Epithelial cell of prostate (primary cell): ENCODE measurements at regions not wholly inside any gene's neighbourhood (a gene's known extent, or its start where the extent isn't known, plus 50 kb on each side); places are given as distances from the start of the nearest gene placed in this dataset.
"Not testable (repeated sequence)": the region's sequence is repeated elsewhere in the genome, so short reads cannot be mapped to it uniquely, and the experiment has no call there.

ENCODE experiments used
- DNase-seq: peaks from one replicate; pipeline ENCODE4 v3.0.0-alpha.2; 2011; ENCODE audit warnings: low read depth, low spot score
- H3K27ac ChIP-seq: fragments of 450-650 bp; 2 replicates; pipeline ENCODE4 v1.5.1; 2017; ENCODE audit warnings: mild to moderate bottlenecking

DNA sequence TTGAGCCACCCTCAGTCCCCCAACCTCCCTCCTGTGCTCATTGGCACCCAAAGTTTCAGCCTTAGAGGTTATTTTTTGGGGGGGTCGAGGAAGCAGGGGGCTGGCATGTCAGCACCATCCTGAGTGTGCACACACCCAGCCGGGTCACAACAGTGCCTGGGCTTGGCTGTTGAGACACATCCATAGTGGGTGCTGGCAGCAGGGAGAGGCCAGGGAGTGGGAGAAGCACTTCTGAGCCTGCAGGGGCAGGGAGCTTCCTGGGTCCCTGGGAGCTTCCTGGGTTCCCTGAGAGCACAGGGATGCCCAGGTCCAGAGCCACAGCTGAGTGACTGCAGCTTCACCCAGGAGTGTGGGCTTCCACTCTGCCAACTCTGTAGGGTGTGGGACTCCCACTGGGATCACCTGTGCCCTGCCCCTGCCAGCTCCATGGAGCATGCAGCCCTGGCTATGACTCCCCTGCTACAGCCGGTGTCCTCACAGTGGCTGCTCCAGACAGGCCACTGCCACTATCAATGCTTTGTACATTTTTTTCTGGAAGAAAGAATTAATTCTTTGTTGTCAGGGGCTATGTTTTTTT, 240.4 kb downstream of the PTGER3 start:
- DNase-seq = no peak

DNA sequence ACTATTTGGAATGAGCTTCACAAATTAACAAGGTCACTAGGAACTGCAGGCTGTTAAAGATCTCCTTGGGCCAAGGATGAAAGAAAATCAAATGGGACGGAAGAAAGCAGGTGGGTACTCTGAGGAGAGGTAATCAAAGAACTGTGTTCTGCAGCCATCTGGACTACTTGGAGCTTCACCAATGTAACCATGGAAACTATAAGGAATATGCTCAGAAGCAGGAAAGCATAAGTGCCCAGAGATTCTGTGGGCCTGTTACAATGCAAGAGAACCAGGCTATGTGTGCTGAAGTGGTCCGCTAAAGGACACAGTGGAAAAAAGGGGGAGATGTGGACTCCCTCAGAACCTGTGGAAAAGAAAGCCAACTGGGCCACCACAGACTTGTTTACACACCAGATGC, 238.5 kb downstream of the PTGER3 start:
- DNase-seq = no peak
- no peak overlapping the region for H3K27ac ChIP-seq

More for the DNA sequence above, 240.4 kb downstream of the PTGER3 start:
- no peak overlapping the region for H3K27ac ChIP-seq

DNA sequence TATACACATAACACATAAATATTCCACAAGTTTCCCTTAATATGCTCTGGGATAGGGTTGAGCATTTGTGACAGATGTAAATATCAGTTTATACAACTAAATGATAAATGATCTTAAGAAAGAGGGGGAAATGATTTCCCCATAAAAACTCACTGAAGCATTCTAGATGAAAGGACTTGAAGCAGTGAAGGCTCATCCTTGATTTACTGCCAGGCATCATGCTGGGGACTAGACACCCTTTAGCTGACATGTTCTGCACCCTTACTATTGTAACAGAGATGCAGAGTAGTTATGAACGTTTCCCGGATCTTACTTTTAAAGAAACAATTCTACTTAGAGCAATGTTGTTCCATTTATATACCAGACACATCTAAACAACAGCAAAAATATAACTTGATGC, 235.8 kb downstream of the PTGER3 start:
- no peak for DNase-seq
- no peak overlapping the region for H3K27ac ChIP-seq

DNA sequence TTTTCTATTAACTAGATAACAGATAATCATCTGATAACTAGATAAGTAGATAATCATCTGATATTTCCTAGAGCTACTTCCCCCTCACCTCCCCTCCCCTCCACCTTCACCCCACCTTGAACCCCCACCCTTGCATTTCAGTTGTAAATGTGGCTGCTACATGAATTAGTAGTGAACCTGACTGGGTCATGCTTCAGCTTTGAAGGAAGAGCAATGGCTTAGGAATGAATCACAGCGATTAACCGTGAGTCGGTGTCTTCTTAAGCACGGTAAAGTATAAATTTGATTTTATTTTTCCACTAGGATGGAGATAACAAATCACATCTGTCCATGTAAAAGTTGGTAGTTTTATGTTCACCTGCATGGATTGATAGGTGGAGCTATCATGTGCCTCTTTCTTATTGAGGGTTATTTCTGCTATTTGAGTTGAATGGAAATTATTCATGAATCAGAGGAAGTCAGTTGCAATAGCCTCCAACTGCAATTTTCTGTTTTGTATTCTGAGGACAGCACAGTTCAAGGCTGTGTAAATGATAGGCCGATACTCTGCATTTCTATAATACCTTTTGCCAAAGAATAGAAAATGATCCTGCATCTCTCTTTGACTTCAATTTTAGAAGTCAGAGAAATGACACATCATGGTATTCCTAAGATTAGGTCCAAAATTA, 235.0 kb downstream of the PTGER3 start:
- DNase-seq = no peak
- no peak overlapping the region for H3K27ac ChIP-seq

DNA sequence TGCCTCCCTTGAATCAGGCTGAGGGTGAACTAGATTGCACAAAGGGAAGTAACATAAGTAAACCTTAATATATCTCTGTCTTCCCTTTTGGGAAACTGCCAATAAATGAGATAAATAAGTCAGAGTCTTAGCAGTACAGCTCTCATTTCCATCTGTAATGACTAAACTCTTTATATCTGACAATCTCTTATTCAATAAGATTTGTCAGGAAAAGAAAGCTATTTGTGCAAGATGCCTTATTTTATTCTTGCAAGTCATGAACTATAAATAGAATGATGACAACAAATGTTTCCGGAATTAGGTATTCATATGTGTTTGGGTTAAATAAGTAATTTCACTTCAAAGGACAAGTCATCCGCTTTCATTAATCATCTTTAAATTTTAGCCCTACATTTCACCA, 229.2 kb downstream of the PTGER3 start:
- H3K27ac ChIP-seq = no peak overlapping the region
- no peak for DNase-seq

DNA sequence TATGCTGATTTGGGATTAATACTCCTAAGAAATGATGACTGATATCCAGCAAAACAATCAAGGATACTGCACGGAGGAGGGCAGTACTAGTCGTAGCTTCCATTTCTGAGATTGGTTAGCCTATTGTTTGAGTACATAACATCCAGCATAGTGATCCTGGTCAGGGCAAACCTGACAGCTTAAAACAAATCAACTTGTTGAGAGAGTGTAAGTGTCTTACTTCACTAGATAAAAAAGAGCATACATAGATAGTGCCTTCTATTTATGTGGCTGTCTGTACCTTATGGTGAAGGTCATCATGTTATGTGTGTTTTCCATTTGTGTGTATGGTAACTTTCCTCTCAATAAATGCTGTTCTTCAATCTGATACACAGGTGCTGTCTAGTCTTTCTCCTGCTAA, 228.4 kb downstream of the PTGER3 start:
- no peak overlapping the region for H3K27ac ChIP-seq
- no peak for DNase-seq

DNA sequence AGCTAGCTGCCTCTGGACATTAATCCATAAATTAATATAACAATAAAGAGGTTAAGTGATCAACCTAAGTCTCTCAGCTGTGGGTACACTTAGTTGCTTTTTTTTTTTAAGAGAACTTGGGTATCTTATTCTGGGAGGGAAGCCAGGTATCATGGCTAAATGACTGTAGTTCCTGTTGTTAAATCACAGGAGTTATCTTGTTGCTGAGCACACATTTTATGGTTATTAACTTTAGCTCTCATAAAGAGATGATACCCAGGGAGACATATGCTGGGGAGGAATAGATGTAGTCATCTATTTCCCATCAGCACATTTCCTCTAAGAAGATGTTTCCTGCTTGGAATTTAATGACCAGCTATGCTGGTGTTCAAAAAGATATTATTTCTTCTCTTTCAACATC, 227.8 kb downstream of the PTGER3 start:
- no peak for DNase-seq
- no peak overlapping the region for H3K27ac ChIP-seq

DNA sequence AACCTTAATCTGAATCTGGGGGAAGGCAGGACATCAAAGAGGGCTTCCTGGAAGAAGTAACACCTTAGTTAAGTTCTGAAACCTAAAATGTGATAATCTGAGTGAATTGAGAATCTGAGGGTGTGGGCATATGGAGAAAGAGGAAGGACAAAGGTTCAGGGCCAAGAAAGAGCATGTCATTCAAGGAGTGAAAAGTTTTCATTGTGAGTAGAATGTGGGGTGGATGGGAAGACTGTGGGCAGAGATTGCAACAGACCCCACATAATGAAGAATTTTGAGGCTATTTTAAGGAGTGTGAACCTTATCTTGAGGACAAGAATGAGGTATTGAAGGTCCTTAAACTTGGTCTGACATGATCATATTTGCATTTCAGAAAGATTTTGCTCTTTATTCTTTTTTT, 227.2 kb downstream of the PTGER3 start:
- no peak overlapping the region for H3K27ac ChIP-seq
- DNase-seq = no peak

DNA sequence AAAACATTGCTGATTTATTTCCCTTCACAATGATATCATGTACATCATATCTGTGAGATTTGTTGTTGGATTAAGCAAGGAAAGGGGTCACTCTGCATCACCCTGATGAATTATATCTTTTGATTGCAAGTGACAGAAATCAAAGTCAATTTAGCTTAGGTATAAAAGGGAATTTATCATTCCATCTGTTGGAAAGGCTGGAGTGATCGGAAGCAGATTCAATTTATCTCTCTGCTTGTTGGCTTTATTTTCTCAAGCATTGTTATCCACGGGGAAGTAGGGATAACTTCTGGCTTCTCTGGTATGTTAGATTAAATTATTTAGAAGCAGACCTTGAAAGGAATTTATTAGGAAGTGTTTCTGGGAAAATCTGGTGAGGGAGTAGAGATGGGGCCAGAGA, 226.6 kb downstream of the PTGER3 start:
- no peak for DNase-seq

DNA sequence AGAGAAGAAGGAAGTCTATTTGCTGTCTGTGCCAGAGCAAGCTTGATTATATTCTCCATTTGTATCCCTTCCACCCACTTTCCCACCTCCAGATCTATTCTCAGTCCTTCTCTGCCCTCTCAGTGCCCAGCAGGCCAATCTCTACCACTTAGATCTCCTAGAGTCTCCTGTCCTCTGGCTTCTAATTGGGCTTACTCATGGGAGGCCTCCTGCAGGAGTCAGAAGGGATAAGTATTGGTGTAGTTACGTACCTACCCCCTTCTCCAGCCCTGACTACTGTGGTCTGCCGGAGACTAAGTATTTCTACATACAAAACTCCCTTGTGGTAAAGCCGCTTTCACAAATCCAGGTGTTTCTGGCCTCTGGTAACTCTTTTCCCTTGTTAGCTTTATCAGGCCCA, 221.2 kb downstream of the PTGER3 start:
- no peak for DNase-seq
- H3K27ac ChIP-seq = no peak overlapping the region

More for the DNA sequence above, 226.6 kb downstream of the PTGER3 start:
- H3K27ac ChIP-seq = no peak overlapping the region

DNA sequence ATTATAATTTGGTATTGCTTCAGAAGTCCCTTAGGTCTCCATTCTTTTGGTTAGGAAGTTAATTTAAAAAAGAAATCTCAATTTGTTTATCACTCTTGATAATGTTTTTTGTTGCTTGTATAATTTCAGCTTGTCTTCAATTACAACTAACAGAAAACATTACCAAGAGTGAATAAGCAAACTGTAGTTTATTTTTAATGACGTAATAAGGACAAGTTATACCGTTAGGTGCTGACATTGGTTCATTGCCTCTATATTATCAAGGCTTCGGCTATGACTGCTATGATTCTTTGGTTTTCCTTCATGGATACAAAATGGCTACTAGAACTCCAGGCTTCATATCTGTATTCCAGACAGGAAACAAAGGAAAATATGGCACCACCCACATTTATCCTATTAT, 220.6 kb downstream of the PTGER3 start:
- DNase-seq = no peak

DNA sequence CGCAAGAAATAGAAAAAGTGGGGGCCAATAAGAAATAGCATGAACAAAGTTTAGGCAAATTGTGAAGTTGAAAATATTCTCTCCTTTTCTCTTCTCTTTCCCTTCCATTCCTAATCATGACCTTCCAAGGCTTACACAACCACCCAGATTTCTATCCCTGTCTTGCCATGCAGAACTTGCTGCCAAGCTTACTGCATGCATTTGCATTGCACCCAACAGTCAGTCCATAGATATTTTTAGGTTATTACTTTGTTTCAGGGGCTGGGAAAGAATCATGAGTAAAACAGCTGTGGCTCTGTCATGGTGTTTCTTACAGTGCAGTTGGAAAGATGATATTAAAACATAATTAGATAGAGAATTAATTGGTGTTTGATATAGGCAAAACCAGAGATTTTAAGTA, 219.4 kb downstream of the PTGER3 start:
- no peak overlapping the region for H3K27ac ChIP-seq
- DNase-seq = no peak

More for the DNA sequence above, 220.6 kb downstream of the PTGER3 start:
- no peak overlapping the region for H3K27ac ChIP-seq

DNA sequence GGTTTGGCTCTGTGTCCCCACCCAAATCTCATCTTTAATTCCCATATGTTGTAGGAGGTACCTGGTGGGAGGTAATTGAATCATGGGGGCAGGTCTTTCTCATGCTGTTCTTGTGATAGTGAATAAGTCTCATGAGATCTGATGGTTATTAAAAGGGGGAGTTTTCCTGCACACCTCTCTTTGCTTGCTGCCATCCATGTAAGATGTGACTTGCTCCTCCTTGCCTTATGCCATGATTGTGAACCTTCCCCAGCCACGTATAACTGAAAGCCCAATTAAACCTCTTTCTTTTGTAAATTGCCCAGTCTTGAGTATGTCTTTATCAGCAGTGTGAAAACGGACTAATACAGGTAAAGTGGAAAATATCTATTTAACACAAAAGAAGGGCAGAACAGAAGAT, 213.3 kb downstream of the PTGER3 start:
- H3K27ac ChIP-seq, DNase-seq: not testable (repeated sequence)

DNA sequence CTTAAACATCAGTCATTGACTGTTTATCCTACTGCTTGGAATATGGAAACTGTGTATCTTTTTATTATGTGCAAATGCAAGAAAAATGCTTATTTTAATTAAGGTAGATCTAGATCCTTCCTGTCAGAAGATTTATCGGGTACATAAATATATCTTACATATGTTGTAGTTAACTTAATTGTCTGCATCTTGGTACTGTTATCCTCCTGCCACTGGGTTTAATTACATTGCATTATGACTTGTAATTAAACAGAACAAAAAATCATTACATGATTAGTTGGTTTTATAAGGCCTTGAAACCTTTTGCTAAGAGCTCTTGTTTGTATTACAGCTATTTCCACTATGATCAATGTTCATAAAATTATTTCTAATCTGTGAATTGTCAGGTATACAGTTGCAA, 211.2 kb downstream of the PTGER3 start:
- DNase-seq = no peak
- no peak overlapping the region for H3K27ac ChIP-seq

DNA sequence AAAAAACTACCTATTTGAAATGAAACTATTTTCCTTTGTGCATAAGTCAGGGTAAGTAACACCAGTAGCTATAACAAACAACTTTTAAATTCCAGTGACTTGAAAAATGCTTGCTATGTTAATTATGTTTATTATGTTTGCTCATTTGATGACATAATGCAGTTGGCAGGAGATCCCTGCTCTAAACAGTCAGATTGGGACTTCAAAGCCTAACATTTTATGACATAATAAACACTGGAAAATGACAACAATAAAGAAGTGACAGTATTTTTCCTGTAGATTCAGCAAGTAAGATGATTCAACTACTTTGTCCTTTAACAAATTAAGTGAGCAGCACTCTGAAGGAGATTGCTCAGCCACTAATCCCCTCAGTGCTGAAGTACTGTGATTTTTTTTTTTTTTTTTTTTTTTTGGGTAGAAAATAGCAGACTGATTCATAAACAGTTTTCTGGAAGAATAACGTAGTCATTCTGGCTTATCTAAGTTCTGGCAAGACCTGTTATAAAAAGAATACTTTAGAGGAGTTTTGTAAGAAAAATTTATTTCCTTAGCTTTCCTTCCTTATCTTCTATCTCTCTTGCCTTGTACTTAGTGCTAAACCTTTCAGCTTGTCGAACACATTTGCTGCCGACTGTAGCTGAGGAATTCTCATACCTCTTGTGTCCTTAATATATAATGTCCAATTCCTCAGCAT, 207.2 kb downstream of the PTGER3 start:
- no peak for DNase-seq

DNA sequence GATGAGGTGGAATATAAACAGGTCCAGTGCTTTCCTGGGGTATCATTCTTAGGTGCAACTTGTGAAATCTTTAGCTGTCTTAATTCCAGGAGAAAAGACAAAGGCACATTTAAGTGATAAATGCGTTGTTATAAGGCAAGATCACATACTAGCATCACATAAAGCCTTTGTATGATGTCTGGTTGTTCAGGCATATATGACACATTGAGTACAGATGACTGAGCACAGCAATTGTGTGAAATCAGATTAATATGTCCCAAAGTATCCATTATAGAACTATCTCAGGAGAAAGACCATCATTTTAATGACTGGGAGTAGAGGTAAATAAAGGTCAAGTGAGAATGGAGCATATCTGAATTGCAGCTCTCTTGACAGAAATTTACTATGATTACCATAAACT, 205.1 kb downstream of the PTGER3 start:
- H3K27ac ChIP-seq = no peak overlapping the region
- DNase-seq = no peak

More for the DNA sequence above, 207.2 kb downstream of the PTGER3 start:
- H3K27ac ChIP-seq = no peak overlapping the region

DNA sequence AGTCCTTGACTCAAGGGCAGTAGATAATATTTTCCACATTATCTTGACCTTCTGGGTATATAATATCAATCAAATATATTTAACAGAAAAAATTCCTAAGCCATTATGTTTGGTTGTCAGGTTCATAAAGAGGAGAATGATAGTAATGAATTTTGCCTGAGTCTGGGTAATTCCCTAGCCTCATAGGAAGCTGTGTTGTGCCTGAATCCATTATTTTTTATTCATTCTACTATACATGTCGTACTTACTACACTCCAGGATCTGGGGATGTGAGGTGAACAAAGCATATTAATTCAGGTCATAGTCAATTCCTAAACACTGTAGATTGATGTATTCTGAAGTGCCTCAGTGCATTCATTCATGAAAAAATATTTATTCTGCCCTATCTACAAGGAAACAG, 204.2 kb downstream of the PTGER3 start:
- no peak for DNase-seq
- H3K27ac ChIP-seq = no peak overlapping the region

DNA sequence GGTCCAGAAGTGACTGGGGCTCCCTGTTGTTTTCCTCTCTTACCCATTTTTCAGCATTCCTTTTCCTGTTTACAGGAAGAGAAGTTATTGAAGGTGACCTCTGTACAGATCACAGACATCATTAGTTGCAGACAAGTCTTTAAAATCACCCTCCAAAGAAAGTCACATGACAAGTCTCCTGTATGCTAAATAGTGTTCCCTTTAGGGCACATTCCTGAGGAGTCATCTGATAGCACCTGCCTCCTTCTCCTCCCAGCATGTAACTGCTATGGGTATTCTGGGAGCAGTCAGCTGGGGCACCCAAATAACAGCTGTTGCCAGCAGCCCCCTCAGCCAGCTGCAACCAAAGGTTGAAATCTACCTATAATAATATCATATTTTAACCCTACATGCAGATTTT, 200.6 kb downstream of the PTGER3 start:
- no peak for DNase-seq
- H3K27ac ChIP-seq = no peak overlapping the region

DNA sequence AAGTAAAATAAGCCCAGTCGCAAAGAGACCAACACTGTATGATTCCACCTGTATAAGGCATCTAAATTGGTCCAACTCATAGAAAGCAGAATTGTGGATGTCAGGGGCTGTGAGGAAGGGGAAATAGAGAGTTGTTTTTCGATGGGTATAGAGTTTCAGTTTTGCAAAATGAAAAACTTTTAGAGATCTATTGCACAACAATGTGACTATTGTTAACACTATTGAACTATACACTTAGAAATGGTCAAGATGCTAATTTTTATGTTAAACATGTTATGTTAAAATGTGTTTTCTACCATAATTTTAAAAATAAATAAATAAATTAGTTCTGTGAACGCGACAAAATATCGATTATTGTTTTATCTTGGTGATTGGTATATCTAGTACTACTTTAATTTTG, 192.4 kb downstream of the PTGER3 start:
- no peak for DNase-seq
- H3K27ac ChIP-seq = no peak overlapping the region

DNA sequence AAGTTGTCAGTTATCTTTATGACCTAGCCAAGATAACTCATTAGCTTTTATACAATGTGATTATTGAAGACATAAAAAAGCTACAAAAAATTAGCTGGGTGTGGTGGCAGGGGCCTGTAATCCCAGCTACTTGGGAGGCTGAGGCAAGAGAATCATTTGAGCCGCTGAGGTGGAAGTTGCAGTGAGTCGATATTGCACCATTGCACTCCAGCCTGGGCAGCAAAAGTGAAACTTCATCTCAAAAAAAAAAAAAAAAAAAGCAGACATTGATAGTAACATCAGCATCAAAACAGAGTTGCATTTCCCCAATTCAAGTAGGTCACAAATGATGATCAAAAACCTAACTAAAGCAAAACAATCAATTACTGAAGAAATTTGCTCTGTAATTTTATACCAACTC, 191.4 kb downstream of the PTGER3 start:
- DNase-seq = no peak
- no peak overlapping the region for H3K27ac ChIP-seq

DNA sequence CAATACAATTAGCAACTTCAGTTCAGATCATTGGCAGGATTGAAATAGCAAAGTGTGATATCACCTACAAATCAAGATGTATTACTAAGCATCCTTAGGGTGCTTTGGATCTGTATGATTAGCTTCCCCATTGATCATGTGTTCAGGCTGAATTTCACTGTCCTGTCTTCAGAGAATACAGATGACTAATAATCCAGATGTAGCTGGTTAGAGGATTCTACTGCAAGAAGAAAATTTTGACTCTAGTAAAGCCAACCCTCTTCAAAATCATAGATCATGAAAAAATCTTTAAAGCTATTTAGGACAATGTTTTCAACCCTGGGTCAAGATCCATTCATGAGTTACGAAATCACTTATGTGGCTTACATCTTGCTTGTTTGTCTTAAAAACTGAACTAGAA, 184.4 kb downstream of the PTGER3 start:
- DNase-seq = no peak
- H3K27ac ChIP-seq = no peak overlapping the region

DNA sequence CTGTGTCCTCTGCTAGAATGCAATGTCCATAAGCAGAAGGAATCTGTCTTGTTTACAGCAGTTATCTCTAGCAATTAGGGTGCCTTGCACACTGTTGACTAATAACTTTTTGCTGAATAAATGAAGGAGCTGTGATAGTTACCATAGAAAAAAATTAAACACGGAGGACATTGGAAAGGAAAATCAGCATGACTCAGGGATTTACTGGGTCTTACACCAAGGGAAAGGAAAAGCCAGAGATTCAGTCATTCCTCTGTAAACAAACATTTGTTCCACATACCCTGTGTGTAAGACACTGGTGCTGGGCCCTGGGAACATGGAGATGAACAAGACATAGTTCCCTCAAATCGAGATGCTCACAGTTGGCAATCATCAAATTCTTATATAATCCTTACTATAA, 183.3 kb downstream of the PTGER3 start:
- DNase-seq = no peak
- H3K27ac ChIP-seq = no peak overlapping the region
